ENCODE measurements at regions not wholly inside any gene's neighbourhood (a gene's known extent, or its start where the extent isn't known, plus 50 kb on each side); places are given as distances from the start of the nearest gene placed in this dataset.

GRCh38 chr5:68352166-68352565 is 136.6 kb downstream of the PIK3R1 start:
- DNase-seq = no peak

DNA sequence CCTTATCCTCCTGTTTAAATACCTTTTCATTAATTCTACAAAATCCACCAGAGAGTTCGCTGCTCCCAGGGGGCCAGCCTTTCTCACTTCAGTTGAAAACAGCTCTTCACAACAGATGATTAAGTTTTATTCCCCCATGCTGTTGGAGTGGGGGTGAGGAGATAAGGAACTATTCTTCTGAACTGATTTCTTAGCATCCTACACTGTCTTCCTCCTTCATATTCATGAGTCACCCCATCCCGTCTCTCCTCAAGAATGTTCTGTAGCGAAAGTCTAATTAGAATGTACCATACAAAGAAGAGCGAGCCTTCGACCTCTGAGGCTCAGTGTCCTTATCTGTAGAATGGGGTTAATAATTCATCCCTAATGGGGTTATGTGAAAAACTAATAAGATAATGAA is 138.0 kb downstream of the PIK3R1 start:
- DNase-seq = no peak

GRCh38 chr5:68354315-68354714 is 138.8 kb downstream of the PIK3R1 start:
- no peak for DNase-seq

DNA sequence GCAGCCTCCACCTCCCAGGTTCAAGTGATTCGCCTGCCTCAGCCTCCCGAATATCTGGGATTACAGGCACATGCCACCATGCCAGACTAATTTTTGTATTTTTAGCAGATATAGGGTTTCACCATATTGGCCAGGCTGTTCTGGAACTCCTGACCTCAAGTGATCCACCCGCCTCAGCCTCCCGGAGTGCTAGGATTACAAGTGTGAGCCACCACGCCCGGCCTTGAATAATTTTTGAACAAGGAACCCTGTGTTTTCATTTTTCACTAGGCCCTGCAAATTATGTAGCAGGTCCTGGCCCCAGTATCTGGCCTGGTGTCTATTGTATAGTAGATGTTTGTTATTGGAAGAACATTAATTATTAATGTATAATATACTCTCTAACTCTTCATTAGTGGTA is 140.7 kb downstream of the PIK3R1 start:
- no peak for DNase-seq

- no peak for DNase-seq
Measured at GRCh38 chr5:68356623-68357022, 141.1 kb downstream of the PIK3R1 start.

- DNase-seq = no peak
Measured at GRCh38 chr5:68359699-68360098, 144.1 kb downstream of the PIK3R1 start.

DNA sequence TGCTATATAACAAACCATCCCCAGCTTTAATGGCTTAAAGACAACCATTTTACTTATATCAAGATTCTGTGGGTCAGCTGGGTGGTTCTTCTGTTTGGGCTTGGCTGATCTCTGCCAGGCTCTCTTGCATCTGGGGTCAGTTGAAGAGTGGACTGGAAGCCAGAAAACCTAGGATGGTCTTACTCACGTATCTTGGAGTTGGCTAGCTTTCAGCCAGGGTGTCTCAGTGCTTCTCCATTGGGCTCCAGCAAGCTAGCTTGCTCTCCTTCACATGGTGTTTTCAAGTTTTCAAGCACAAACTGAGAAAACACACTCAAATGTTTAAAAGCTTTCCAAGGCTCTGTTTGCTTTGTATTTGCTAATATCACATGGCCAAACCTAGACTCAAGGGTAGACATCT is 146.8 kb downstream of the PIK3R1 start:
- no peak for DNase-seq

GRCh38 chr5:68365889-68366288 is 150.3 kb downstream of the PIK3R1 start:
- DNase-seq = no peak

GRCh38 chr5:68367287-68367686 is 151.7 kb downstream of the PIK3R1 start:
- DNase-seq = no peak

GRCh38 chr5:68367717-68368116 is 152.2 kb downstream of the PIK3R1 start:
- no peak for DNase-seq

- no peak for DNase-seq
Measured at GRCh38 chr5:68368311-68369022, 152.9 kb downstream of the PIK3R1 start.

DNA sequence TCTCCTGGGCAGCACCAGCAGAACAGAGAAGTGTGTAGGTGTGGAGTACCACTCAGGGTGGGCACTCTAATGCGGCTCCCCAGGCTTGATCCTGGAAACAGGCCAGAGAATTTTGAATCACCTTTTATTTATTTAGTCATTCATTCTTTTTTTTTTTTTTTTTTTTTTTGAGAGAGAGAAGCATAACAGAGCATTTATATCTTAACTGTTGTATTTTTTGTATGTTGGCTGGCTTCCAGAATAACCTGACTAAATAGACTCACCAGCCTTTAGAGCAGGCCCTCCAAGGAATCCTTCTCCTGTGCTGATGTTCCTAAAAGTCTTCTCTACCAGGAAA is 153.4 kb downstream of the PIK3R1 start:
- no peak for DNase-seq

DNA sequence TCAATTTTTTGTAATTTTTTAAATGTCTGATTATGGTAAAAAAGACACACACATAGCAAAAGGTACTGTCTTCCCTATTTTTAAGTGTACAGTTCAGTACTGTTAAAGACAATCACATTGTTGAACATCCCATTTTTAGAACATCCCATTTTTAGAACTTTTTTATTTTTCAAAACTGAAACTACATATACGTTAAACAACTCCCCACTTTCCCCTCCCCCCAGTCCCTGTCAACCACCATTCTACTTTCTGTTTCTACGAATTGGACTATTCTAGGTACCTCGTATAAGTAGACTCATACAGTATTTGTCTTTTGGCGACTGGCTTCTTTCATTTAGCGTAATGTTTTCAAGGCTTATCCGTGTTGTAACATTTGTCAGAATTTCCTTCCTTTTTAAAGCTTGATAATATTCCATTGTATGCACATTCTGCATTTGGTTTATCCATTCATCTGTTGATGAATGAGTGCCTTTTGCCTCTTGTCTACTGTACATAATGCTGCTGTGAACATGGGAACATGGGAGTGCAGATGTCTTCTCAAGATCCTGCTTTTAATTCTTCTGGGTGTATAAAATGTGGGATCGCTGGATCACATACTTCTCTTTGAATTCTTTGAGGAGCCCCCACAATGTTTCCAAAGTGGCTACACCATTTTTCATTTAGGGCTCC is 154.0 kb downstream of the PIK3R1 start:
- DNase-seq = no peak

DNA sequence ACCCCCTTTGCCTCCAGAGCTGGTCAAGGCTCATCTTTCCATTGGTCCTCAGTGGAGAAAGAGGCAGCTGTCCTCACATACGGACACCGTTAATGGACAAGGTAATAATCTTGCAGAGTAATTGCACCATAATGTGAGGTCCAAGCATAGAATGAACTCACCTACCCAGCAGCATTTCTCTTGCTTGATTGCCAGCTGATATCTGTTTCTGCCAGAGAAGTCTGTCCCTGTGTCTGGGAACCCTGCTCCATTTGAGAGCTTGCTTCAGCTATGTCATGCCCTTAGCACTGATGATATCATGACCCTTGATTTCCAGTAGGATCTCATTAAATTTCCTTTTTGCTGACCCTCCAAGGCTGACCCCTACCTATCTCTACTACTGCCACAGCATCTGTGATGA is 154.6 kb downstream of the PIK3R1 start:
- no peak for DNase-seq

DNA sequence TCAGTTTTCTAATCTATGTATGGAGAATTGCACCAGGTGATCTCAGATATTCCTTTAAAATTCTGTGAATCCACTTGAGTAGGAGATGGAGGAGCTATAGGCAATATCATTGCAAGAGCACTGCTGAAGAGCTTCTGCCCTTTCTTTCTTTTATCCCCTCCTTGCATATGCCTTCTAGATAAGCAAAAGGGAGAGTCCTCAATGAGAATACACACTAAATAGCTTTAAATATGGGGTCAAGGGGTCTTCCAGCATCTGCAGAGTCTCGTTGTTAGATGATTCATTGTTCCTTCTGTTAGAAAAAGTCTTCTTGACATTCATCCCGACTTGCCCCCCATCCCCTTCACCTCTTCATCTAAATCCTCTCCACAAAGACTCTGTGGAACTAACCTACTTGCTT is 156.1 kb downstream of the PIK3R1 start:
- DNase-seq = no peak

DNA sequence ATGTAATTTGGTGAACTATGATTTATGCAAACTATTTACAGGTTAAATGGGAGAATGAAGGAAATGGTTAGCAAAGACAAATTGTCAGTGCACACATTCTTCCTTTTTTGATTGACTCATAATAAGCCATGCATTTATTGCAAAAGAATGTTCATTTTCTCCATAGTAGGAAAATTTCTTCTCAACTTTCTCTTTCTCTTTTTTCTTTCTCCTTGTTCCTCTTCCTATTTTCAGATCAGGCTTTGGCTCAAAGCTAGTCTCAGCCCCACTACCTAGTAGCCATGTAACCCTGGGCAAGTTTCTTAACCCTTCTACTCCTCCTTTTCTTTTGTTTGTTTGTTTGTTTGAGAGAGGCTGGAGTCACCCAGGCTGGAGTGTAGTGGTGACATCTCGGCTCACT is 156.6 kb downstream of the PIK3R1 start:
- no peak for DNase-seq

GRCh38 chr5:68373050-68373449 is 157.5 kb downstream of the PIK3R1 start:
- no peak for DNase-seq

GRCh38 chr5:68374796-68375518 is 159.4 kb downstream of the PIK3R1 start:
- DNase-seq = peak; percentile 94

DNA sequence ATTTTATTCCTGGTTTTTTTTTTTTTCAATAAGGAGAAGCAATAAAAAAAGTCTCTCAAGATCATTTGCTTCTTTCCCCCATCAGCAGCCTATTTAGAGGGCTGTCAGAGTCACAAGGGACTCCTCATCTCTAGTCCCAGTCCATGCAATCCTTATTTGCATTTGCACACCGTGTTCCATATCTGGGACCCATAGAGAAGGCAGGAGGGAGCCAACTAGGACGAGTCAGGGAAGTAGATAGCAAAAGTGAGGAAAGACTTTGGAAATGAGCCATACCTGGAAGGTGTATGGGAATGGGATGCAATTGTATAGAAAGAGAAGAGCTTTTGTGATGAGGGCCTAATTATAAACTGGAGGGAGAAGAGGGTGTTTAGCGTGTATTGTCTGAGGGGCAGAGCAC is 160.0 kb downstream of the PIK3R1 start:
- DNase-seq = peak; percentile 92

- DNase-seq = peak; percentile 31
Measured at GRCh38 chr5:68376935-68377334, 161.4 kb downstream of the PIK3R1 start.

DNA sequence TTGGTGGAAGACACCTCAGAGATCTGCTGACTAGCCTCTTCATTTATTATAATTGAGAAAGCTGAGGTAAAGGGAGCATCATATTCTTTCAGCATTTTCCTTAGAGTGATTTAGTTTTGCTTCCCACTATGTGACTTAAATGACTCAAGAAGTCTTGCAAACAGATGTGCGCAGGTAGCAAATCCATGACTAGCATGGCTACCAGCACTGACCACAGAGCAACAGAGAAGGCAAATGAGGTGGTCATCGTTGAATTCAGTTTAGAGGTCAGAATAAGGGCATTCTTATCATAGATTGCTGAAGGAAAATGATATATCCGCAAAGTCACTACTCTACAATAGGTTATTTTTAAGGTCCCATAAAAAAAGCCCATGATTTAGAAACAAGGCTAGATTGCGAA is 162.2 kb downstream of the PIK3R1 start:
- DNase-seq = no peak

DNA sequence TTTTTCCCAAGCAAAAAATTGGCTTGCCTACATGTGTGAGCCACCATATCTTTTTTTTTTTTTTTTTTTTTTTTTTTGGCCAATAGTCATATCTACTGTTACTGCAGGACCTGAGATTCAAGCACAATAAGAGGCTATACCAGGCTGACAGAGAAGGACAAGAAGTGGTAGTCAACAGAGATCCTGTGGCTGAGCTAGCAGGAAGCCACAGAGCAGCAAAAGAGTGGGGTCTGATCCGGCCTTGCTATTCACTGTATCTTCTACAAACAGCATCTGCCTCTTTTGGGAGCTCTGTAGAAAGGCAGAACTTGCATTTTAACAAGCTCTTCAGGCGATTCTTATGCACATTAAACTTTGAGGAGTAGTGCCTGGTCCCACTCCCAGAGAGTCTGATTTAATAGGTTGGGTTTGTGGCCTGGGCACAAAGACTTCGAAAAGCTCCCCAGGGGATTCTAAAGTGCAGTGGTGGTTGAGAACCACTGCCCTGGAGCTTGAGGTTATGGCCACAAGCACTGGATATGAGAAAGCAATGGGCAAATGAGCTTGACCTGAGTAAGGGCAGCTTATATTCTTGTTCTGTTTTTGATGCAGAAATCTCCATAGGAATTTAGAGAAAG is 162.8 kb downstream of the PIK3R1 start:
- peak; percentile 32 for DNase-seq

GRCh38 chr5:68379275-68380036 is 163.9 kb downstream of the PIK3R1 start:
- no peak for DNase-seq
